GM12875 (cell line): ENCODE measurements at regions not wholly inside any gene's neighbourhood (a gene's known extent, or its start where the extent isn't known, plus 50 kb on each side); places are given as distances from the start of the nearest gene placed in this dataset.

ENCODE experiments used
- H3K4me3 ChIP-seq: one replicate; pipeline ENCODE4 v1.5.1; 2011; ENCODE audit warnings: low read depth, low read length, control low read depth
- TF ChIP-seq, protein P1 (sequence below): IDR thresholded peaks from 2 replicates; pipeline ENCODE4 v1.5.1; 2011; ENCODE audit warnings: low read depth, mild to moderate bottlenecking, control low read depth, inconsistent platforms, low read length, moderate library complexity, borderline replicate concordance; ENCODE audit not compliant: insufficient read depth

DNA sequence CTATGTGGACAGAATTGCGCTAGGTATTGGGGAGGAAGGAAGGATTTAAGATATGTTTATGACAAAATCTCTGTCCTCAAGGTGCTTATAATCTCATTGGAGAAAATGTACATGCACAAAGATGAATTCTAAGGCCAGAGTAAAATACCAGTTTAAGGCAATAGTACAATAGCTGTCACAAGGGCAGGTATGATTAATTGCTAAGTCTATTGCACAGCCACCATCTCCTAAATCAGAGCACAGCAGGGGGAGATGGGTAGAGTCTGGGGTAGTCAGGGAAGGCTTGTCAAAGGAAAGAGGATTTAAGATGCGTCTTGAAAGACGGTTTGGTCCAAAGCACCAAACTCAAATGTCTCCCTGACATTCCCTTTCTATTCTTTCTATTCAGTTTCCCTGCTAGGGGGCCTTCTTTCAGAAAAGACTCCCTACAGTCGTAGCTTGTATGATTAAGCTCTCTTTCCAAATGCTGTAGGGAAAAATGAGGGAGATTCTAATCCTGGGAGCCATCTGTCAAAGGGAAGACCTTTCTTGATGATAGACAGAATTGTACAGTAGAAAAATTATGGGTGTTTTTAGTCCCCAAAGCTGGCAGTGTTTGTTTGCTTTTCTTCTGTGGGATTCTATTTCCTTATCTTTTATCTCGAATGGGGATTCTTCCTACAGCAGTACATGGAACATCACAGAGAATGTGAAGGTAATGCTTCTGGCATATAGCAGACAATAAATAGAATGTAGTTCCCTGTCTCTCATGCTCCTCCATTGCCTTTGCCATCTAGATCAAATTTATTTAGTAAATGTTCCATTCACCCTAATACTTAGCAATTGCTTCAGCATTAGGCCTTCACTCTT is 107.6 kb upstream of the NFIA start:
- TF ChIP-seq, protein P1, sequence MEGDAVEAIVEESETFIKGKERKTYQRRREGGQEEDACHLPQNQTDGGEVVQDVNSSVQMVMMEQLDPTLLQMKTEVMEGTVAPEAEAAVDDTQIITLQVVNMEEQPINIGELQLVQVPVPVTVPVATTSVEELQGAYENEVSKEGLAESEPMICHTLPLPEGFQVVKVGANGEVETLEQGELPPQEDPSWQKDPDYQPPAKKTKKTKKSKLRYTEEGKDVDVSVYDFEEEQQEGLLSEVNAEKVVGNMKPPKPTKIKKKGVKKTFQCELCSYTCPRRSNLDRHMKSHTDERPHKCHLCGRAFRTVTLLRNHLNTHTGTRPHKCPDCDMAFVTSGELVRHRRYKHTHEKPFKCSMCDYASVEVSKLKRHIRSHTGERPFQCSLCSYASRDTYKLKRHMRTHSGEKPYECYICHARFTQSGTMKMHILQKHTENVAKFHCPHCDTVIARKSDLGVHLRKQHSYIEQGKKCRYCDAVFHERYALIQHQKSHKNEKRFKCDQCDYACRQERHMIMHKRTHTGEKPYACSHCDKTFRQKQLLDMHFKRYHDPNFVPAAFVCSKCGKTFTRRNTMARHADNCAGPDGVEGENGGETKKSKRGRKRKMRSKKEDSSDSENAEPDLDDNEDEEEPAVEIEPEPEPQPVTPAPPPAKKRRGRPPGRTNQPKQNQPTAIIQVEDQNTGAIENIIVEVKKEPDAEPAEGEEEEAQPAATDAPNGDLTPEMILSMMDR: no peak
- H3K4me3 ChIP-seq: no peak overlapping the region

DNA sequence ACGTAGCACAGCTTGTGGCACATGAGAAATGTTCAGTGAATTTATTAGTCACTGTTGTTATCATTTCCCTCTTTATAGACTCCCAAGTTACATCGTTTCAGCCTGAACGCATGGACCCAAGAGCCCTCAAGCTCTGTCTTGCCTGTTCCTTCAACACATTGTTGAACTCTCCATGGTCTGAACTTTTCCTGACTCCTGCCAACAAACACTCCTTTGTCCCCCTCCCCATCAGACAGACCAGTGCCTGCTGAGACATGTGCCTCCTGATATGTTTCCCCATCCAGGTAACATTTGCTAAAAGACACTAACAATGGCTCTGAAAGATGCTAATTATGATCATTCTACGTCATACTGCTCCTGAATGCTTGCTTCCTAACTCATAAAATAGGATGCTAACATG is 108.7 kb upstream of the NFIA start:
- TF ChIP-seq, protein P1: no peak
- H3K4me3 ChIP-seq: no peak overlapping the region

DNA sequence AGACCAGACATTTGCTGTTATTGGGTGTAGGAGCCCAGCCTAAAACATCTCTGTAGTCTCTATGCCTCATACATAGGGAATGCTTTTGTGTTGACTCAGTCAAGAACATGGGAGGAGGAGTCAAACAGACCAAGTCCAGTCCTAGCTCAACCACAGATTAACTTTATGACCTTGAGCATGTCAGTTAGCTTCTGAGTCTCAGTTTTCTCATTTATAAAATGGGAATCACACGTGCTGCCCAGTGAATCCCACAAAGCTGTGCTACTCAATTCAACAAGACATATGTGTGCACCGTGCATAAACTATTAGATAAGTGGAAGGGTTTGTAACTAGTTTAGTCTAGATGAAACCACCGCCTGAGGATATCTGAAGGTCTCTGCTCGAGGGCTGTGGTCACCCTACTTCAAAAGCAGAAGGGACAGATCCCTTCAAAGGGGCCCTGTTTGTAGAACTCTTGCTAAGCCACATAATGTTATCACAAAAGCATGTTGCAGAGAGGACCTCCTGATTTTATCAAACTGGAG is 109.5 kb upstream of the NFIA start:
- no peak overlapping the region for H3K4me3 ChIP-seq
- TF ChIP-seq, protein P1: no peak

DNA sequence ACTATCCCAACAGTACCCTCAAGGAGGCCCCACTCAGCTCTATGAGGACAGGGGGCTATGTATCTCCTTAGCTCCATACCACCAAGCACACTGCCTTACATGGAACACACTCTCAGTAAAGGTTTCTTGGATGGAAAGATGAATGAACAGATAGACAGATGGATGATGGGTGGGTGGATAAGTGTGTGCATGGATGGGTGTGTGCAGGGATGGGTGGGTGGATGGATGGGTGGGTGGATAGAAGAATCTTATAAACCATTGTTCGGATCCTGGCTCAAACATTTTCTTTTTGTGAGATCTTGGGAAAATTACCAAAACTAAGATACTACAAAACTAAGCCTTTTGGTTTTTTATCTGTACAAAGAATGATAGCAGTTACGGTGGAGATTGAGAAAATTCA is 111.0 kb upstream of the NFIA start:
- H3K4me3 ChIP-seq: no peak overlapping the region
- TF ChIP-seq, protein P1: no peak

DNA sequence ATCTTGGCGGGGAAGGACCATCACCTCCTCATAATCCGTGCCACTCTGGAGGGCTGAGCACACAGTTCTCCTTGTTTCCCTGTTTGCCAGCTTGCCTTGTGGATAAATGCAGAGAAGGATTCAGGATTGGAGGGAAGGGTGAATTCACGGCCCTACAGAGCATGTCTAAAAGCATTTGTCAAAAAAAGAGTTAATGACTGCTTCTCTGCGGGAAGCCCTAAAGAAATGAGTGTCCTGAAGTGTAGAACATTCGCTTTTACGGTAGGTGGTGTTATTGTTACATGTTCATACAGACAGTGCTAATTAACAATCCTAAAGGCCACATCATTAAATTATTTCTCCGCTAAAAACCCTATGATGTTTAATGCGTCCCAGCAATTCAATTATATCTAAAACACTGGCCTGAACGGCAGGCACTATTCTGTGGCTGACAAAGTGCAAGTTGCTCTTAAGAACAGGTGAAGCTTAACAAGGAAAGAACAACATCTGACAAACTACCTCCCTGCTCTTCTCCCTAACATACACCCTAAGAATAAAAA is 112.3 kb upstream of the NFIA start:
- no peak overlapping the region for H3K4me3 ChIP-seq
- TF ChIP-seq, protein P1: no peak

DNA sequence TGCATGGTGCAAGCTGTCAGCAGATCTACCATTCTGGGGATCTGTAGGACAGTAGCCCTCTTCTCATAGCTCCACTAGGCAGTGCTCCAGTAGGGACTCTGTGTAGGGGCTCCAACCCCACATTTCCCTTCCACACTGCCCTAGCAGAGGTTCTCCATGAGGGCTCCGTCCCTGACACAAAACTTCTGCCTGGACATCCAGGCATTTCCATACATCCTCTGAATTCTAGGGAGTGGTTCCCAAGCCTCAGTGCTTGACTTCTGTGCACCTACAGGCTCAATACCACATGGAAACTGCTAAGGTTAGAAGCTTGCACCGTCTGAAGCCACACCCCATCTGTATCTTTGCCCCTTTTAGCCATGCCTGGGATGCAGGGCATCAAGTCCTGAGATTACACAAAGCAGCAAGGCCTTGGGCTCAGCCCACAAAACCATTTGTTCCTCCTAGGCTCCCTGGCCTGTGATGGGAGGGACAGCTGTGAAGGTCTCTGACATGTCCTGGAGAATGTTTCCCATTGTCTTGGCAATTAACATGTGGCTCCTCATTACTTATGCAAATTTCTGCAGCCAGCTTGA is 117.0 kb upstream of the NFIA start:
- H3K4me3 ChIP-seq: no peak overlapping the region
- TF ChIP-seq, protein P1: no peak
